GM23338 (cell line): ENCODE measurements at regions not wholly inside any gene's neighbourhood (a gene's known extent, or its start where the extent isn't known, plus 50 kb on each side); places are given as distances from the start of the nearest gene placed in this dataset.

Source experiments
- ATAC-seq: fragments of 200-7000 bp; cut with Tn5 transposase; 3 replicates; pipeline ENCODE4 v1.9.1; 2020
- DNase-seq: peaks from one replicate; pipeline ENCODE4 v3.0.0-alpha.2; 2015; ENCODE audit warnings: low spot score
- H2AFZ ChIP-seq: fragments of 200-600 bp; sonication (generic); 2 replicates; pipeline ENCODE4 v1.8.0; 2016; ENCODE audit warnings: antibody characterized with exemption, mild to moderate bottlenecking, moderate library complexity
- H3F3A ChIP-seq: fragments of 200-600 bp; sonication (generic); replicated peaks from 2 replicates; pipeline ENCODE4 v1.8.0; 2017; ENCODE audit warnings: antibody characterized with exemption, mixed run types, low read depth
- H3K27ac ChIP-seq: fragments of 200-600 bp; sonication (generic); 2 replicates; pipeline ENCODE4 v1.6.1; 2016; ENCODE audit warnings: low read depth
- H3K27me3 ChIP-seq: fragments of 200-600 bp; sonication (generic); 2 replicates; pipeline ENCODE4 v1.8.0; 2016; ENCODE audit warnings: mild to moderate bottlenecking, mixed run types, moderate library complexity; ENCODE audit not compliant: insufficient read depth
- H3K36me3 ChIP-seq: fragments of 200-600 bp; sonication (generic); 2 replicates; pipeline ENCODE4 v1.8.0; 2016; ENCODE audit warnings: mild to moderate bottlenecking; ENCODE audit not compliant: insufficient read depth
- H3K4me1 ChIP-seq: fragments of 200-600 bp; sonication (generic); 2 replicates; pipeline ENCODE4 v1.8.0; 2016; ENCODE audit warnings: mild to moderate bottlenecking, moderate library complexity; ENCODE audit not compliant: insufficient read depth
- H3K4me2 ChIP-seq: fragments of 200-600 bp; sonication (generic); 2 replicates; pipeline ENCODE4 v1.7.1; 2017; ENCODE audit warnings: mixed run types
- H3K4me3 ChIP-seq: fragments of 200-600 bp; sonication (generic); 2 replicates; pipeline ENCODE4 v1.6.1; 2016; ENCODE audit warnings: mixed run types
- H3K79me2 ChIP-seq: fragments of 200-600 bp; sonication (generic); replicated peaks from 2 replicates; pipeline ENCODE4 v1.8.0; 2017; ENCODE audit warnings: mild to moderate bottlenecking; ENCODE audit not compliant: insufficient read depth
- H3K9me2 ChIP-seq: fragments of 200-600 bp; sonication (generic); 2 replicates; pipeline ENCODE4 v1.8.0; 2017; ENCODE audit not compliant: insufficient read depth
- H4K20me1 ChIP-seq: fragments of 200-600 bp; sonication (generic); replicated peaks from 2 replicates; pipeline ENCODE4 v1.8.0; 2017; ENCODE audit warnings: mild to moderate bottlenecking; ENCODE audit not compliant: insufficient read depth
- H3K27ac Mint-ChIP-seq: 2 replicates; pipeline ENCODE4 v1.8.0; 2020; ENCODE audit warnings: inconsistent platforms, mild to moderate bottlenecking, moderate library complexity, mixed read lengths
- H3K27me3 Mint-ChIP-seq: 3 replicates; pipeline ENCODE4 v1.8.0; 2022; ENCODE audit warnings: low read depth, mild to moderate bottlenecking, moderate library complexity, mixed read lengths, inconsistent platforms; ENCODE audit not compliant: insufficient read depth, poor library complexity
- H3K36me3 Mint-ChIP-seq: 3 replicates; pipeline ENCODE4 v1.8.0; 2021; ENCODE audit warnings: low read depth, mild to moderate bottlenecking, inconsistent platforms, moderate library complexity, mixed read lengths
- H3K4me1 Mint-ChIP-seq: 3 replicates; pipeline ENCODE4 v1.8.0; 2020; ENCODE audit warnings: mild to moderate bottlenecking, inconsistent platforms, mixed read lengths
- H3K4me3 Mint-ChIP-seq: 3 replicates; pipeline ENCODE4 v1.8.0; 2021; ENCODE audit warnings: moderate library complexity, mild to moderate bottlenecking, inconsistent platforms, mixed read lengths
- H3K9me3 Mint-ChIP-seq: 3 replicates; pipeline ENCODE4 v1.8.0; 2020; ENCODE audit warnings: moderate library complexity, mild to moderate bottlenecking, inconsistent platforms, mixed read lengths
- CREB1 ChIP-seq: fragments of 250-450 bp; sonication (Bioruptor Pico); IDR thresholded peaks from 2 replicates; pipeline ENCODE4 v1.5.0; 2020; ENCODE audit warnings: low read depth, mild to moderate bottlenecking, moderate library complexity
- ETS1 ChIP-seq: IDR thresholded peaks from 2 replicates; pipeline ENCODE4 v1.6.1; 2016; ENCODE audit warnings: antibody characterized with exemption
- EZH2phosphoT487 ChIP-seq: fragments of 200-600 bp; sonication (generic); IDR thresholded peaks from one replicate; pipeline ENCODE4 v1.8.1; 2018; ENCODE audit warnings: antibody characterized with exemption; ENCODE audit not compliant: unreplicated experiment
- JUNB ChIP-seq: IDR thresholded peaks from one replicate; pipeline ENCODE4 v1.6.1; 2016; ENCODE audit warnings: antibody characterized with exemption; ENCODE audit not compliant: unreplicated experiment
- NANOG ChIP-seq: IDR thresholded peaks from 2 replicates; pipeline ENCODE4 v1.6.1; 2016; ENCODE audit warnings: antibody characterized with exemption, borderline replicate concordance
- POLR2AphosphoS5 ChIP-seq: IDR thresholded peaks from 2 replicates; pipeline ENCODE4 v1.6.1; 2016; ENCODE audit warnings: antibody characterized with exemption, low read depth
- STAT1 ChIP-seq: IDR thresholded peaks from one replicate; pipeline ENCODE4 v1.6.1; 2016; ENCODE audit warnings: antibody characterized with exemption; ENCODE audit not compliant: unreplicated experiment
- ZNF114 ChIP-seq: fragments of 250-450 bp; sonication (Bioruptor Pico); IDR thresholded peaks from 2 replicates; pipeline ENCODE4 v1.5.0; 2020; ENCODE audit warnings: mild to moderate bottlenecking, moderate library complexity
- ZNF331 ChIP-seq: fragments of 250-450 bp; sonication (Bioruptor Pico); IDR thresholded peaks from 2 replicates; pipeline ENCODE4 v1.5.0; 2020; ENCODE audit warnings: low read depth, mild to moderate bottlenecking, moderate library complexity
- TF ChIP-seq, protein P1 (sequence below), 2 experiments: fragments of 200-600 bp in 1 of 2; sonication (generic) in 1 of 2; conservative IDR thresholded peaks; 2 replicates each; pipeline versions ENCODE4 v1.5.1 to v1.6.1; 2016 to 2017; ENCODE audit warnings: antibody characterized with exemption in 2 of 2, low read depth in 2 of 2, mild to moderate bottlenecking in 2 of 2, moderate library complexity in 1 of 2

DNA sequence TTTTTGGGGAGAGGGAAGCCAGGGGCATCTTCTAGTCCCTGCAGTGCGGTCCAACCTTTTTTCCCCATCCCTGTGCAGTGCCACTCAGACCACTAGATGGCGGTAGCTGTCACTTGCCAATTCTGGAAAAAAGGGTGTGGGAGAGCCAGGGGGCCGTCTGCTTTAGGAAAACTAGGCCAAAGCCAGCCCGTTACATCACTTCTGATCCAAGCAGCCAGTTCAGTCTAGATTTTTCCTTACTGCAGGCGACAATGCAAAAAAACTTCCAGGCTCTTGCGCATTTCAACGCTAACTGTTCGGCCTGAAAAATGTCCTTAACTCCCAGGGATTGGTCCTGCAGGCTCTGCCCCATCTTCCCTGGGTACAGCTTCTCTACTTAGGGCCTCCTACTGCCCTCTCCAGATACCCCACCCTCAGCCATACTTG lies 69.2 kb upstream of the CES5A start:
- H3K27ac Mint-ChIP-seq: peak overlapping the region; percentile 26; the same call in 1 of the 2 replicates
- TF ChIP-seq, protein P1, sequence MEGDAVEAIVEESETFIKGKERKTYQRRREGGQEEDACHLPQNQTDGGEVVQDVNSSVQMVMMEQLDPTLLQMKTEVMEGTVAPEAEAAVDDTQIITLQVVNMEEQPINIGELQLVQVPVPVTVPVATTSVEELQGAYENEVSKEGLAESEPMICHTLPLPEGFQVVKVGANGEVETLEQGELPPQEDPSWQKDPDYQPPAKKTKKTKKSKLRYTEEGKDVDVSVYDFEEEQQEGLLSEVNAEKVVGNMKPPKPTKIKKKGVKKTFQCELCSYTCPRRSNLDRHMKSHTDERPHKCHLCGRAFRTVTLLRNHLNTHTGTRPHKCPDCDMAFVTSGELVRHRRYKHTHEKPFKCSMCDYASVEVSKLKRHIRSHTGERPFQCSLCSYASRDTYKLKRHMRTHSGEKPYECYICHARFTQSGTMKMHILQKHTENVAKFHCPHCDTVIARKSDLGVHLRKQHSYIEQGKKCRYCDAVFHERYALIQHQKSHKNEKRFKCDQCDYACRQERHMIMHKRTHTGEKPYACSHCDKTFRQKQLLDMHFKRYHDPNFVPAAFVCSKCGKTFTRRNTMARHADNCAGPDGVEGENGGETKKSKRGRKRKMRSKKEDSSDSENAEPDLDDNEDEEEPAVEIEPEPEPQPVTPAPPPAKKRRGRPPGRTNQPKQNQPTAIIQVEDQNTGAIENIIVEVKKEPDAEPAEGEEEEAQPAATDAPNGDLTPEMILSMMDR (conservative IDR thresholded peaks at IDR 0.05; ENCODE audit: low read depth in 2 of 2): peak; percentile 90 to 91
- TF ChIP-seq ZNF331 (CRISPR knock-in tag): no peak
- TF ChIP-seq CREB1 (CRISPR knock-in tag): no peak
- Histone ChIP-seq H3K4me2 (no peak overlapping the region), H3K27me3 (no peaks in the 10 kb centered on the region), H3K9me2 (0 out of 2 replicates have a peak, but pooled peaks cover 1% of the 10 kb centered on the region), H3K79me2 (no peaks in the 10 kb centered on the region), H4K20me1 (no peaks in the 10 kb centered on the region), H3K4me3 (no peak overlapping the region), H2AFZ (peak overlapping the region; percentile 60; the same call in 1 of the 2 replicates), H3F3A (no peaks in the 10 kb centered on the region), H3K27ac (no peak overlapping the region), H3K36me3 (no peaks in the 10 kb centered on the region), H3K4me1 (no peaks in the 10 kb centered on the region; the same call in 1 of the 2 replicates)
- H3K4me3 Mint-ChIP-seq: no peak overlapping the region
- H3K36me3 Mint-ChIP-seq: no peaks in the 10 kb centered on the region
- DNase-seq (peak; percentile 83), ATAC-seq (peak; percentile 99)
- H3K9me3 Mint-ChIP-seq: no peaks in the 10 kb centered on the region
- H3K4me1 Mint-ChIP-seq: peaks cover 11% of the 10 kb centered on the region
- H3K27me3 Mint-ChIP-seq: no peaks in the 10 kb centered on the region

DNA sequence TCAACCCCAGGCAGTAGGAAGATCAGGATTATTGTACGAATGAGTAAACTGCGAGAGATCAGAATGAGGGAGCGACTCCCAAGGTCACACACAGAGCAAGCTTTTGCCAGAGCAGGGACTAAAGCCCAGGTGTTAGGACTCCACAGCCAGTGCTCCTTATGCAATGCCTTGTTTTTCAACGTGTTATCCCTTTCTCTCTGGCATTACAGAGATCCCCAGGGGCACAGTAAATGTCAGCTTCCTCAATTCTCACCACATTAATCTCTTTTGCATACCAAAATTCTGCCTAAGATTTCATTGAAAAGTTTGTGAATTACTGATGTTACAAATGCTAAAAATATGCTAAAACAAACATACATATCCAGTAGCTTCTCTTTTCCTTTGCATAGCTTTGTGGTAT lies 68.1 kb upstream of the CES5A start:
- no peaks in the 10 kb centered on the region for H3K36me3 Mint-ChIP-seq
- Histone ChIP-seq H3K9me2 (0 out of 2 replicates have a peak, but pooled peaks cover under 1% of the 10 kb centered on the region), H3K27me3 (no peaks in the 10 kb centered on the region), H3K79me2 (no peaks in the 10 kb centered on the region), H3K36me3 (no peaks in the 10 kb centered on the region), H4K20me1 (no peaks in the 10 kb centered on the region), H2AFZ (no peak overlapping the region), H3K4me2 (no peak overlapping the region), H3F3A (no peaks in the 10 kb centered on the region), H3K27ac (no peak overlapping the region), H3K4me1 (no peaks in the 10 kb centered on the region; the same call in 1 of the 2 replicates), H3K4me3 (no peak overlapping the region)
- ATAC-seq (no peak), DNase-seq (no peak)
- TF ChIP-seq ZNF114 (CRISPR knock-in tag) (no peak), EZH2phosphoT487 (no peak), POLR2AphosphoS5 (no peak), JUNB (no peak), CREB1 (CRISPR knock-in tag) (no peak), ZNF331 (CRISPR knock-in tag) (no peak), NANOG (no peak), STAT1 (no peak), ETS1 (no peak)
- TF ChIP-seq, protein P1 (conservative IDR thresholded peaks at IDR 0.05; ENCODE audit: low read depth in 2 of 2): no peak
- no peaks in the 10 kb centered on the region for H3K27me3 Mint-ChIP-seq
- H3K4me1 Mint-ChIP-seq: peaks cover 11% of the 10 kb centered on the region
- H3K27ac Mint-ChIP-seq: no peak overlapping the region
- no peak overlapping the region for H3K4me3 Mint-ChIP-seq
- no peaks in the 10 kb centered on the region for H3K9me3 Mint-ChIP-seq
